ENCODE measurements at regions not wholly inside any gene's neighbourhood (a gene's known extent, or its start where the extent isn't known, plus 50 kb on each side); places are given as distances from the start of the nearest gene placed in this dataset.
"Not testable (repeated sequence)": the region's sequence is repeated elsewhere in the genome, so short reads cannot be mapped to it uniquely, and the experiment has no call there.

DNA sequence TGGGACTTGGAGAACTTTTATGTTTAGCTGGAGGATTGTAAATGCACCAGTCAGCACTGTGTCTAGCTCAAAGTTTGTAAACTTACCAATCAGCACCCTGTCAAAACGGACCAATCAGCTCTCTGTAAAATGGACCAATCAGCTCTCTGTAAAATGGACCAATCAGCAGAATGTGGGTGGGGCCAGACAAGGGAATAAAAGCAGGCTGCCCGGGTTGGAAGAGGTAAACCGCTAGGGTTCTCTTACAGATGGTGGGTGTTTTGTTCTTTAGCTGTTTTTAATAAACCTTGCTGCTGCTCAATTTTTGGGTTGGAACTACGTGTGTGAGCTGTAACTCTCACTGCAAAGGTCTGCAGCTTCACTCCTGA is 57.6 kb upstream of the GBA3 start:
- TF ChIP-seq, protein P1, sequence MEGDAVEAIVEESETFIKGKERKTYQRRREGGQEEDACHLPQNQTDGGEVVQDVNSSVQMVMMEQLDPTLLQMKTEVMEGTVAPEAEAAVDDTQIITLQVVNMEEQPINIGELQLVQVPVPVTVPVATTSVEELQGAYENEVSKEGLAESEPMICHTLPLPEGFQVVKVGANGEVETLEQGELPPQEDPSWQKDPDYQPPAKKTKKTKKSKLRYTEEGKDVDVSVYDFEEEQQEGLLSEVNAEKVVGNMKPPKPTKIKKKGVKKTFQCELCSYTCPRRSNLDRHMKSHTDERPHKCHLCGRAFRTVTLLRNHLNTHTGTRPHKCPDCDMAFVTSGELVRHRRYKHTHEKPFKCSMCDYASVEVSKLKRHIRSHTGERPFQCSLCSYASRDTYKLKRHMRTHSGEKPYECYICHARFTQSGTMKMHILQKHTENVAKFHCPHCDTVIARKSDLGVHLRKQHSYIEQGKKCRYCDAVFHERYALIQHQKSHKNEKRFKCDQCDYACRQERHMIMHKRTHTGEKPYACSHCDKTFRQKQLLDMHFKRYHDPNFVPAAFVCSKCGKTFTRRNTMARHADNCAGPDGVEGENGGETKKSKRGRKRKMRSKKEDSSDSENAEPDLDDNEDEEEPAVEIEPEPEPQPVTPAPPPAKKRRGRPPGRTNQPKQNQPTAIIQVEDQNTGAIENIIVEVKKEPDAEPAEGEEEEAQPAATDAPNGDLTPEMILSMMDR (IDR thresholded peaks at IDR 0.05; ENCODE audit: control extremely low read depth in 1 of 3, insufficient read depth in 1 of 3, low read depth in 1 of 3, low read length in 3 of 3) = not testable (repeated sequence)
- not testable (repeated sequence) for TF ChIP-seq NRF1 (IDR thresholded peaks at IDR 0.05; ENCODE audit: low read depth, low read length); GABPA (IDR thresholded peaks at IDR 0.05; ENCODE audit: borderline replicate concordance, insufficient read depth, low read length); YY1 (IDR thresholded peaks at IDR 0.05; ENCODE audit: low read depth, low read length); SIN3A (conservative IDR thresholded peaks at IDR 0.05 in 1 of 2, IDR thresholded peaks at IDR 0.05 in 1 of 2; ENCODE audit: low read depth in 1 of 2, low read length in 2 of 2); BRCA1 (IDR thresholded peaks at IDR 0.05; ENCODE audit: low read depth, low read length); RNF2 (IDR thresholded peaks at IDR 0.05; ENCODE audit: borderline replicate concordance, low read depth, low read length, missing control alignments, poor library complexity, severe bottlenecking); POLR2A (IDR thresholded peaks at IDR 0.05; ENCODE audit: control extremely low read depth in 1 of 2, low read depth in 2 of 2, low read length in 2 of 2); CHD2 (IDR thresholded peaks at IDR 0.05; ENCODE audit: low read length); TEAD4 (IDR thresholded peaks at IDR 0.05; ENCODE audit: low read depth, low read length); EZH2 (IDR thresholded peaks at IDR 0.05; ENCODE audit: low read depth, low read length, severe bottlenecking); KDM1A (IDR thresholded peaks at IDR 0.05; ENCODE audit: borderline replicate concordance, low read length); BCL11A (IDR thresholded peaks at IDR 0.05; ENCODE audit: low read depth in 2 of 2, low read length in 2 of 2)
- TF ChIP-seq, protein P2, sequence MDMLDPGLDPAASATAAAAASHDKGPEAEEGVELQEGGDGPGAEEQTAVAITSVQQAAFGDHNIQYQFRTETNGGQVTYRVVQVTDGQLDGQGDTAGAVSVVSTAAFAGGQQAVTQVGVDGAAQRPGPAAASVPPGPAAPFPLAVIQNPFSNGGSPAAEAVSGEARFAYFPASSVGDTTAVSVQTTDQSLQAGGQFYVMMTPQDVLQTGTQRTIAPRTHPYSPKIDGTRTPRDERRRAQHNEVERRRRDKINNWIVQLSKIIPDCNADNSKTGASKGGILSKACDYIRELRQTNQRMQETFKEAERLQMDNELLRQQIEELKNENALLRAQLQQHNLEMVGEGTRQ (IDR thresholded peaks at IDR 0.05; ENCODE audit: low read length) = not testable (repeated sequence)

All from H1 (cell line).